GM18517 (cell line): ENCODE measurements at regions not wholly inside any gene's neighbourhood (a gene's known extent, or its start where the extent isn't known, plus 50 kb on each side); places are given as distances from the start of the nearest gene placed in this dataset.

Source experiments
- ATAC-seq: cut with Tn5 transposase; IDR thresholded peaks from one replicate; pipeline ENCODE4 v1.9.1; 2021; ENCODE audit warnings: mild to moderate bottlenecking, moderate library complexity; ENCODE audit not compliant: unreplicated experiment

- ATAC-seq, result no peak
Observed at GRCh38 chr5:158559066-158559465, 540.6 kb downstream of the EBF1 start.

GRCh38 chr5:158553962-158554336, 545.8 kb downstream of the EBF1 start:
- ATAC-seq, result no peak

GRCh38 chr5:158553195-158553961, 546.3 kb downstream of the EBF1 start:
- ATAC-seq, result no peak

- no peak for ATAC-seq
Observed at GRCh38 chr5:158552241-158552640, 547.5 kb downstream of the EBF1 start.

- ATAC-seq, result no peak
Observed at GRCh38 chr5:158549311-158549710, 550.4 kb downstream of the EBF1 start.

- no peak for ATAC-seq
Observed at GRCh38 chr5:158546748-158547147, 553.0 kb downstream of the EBF1 start.

GRCh38 chr5:158545949-158546530, 553.7 kb downstream of the EBF1 start:
- ATAC-seq, result no peak

GRCh38 chr5:158544388-158545339, 555.1 kb downstream of the EBF1 start:
- no peak for ATAC-seq

- ATAC-seq, result no peak
Observed at GRCh38 chr5:158543539-158544387, 556.0 kb downstream of the EBF1 start.

- no peak for ATAC-seq
Observed at GRCh38 chr5:158541536-158542297, 558.0 kb downstream of the EBF1 start.

GRCh38 chr5:158538506-158539074, 561.1 kb downstream of the EBF1 start:
- no peak for ATAC-seq

GRCh38 chr5:158537366-158537765, 562.4 kb downstream of the EBF1 start:
- no peak for ATAC-seq

GRCh38 chr5:158534203-158534602, 565.5 kb downstream of the EBF1 start:
- ATAC-seq, result no peak

GRCh38 chr5:158532739-158533138, 567.0 kb downstream of the EBF1 start:
- no peak for ATAC-seq

- ATAC-seq, result no peak
Observed at GRCh38 chr5:158531860-158532259, 567.9 kb downstream of the EBF1 start.

- no peak for ATAC-seq
Observed at GRCh38 chr5:158530115-158530514, 569.6 kb downstream of the EBF1 start.

GRCh38 chr5:158529454-158529853, 570.3 kb downstream of the EBF1 start:
- no peak for ATAC-seq

- ATAC-seq, result no peak
Observed at GRCh38 chr5:158525663-158526062, 574.1 kb downstream of the EBF1 start.

- no peak for ATAC-seq
Observed at GRCh38 chr5:158524070-158524469, 575.6 kb downstream of the EBF1 start.

- ATAC-seq, result no peak
Observed at GRCh38 chr5:158522776-158523175, 576.9 kb downstream of the EBF1 start.
